ENCODE measurements at regions not wholly inside any gene's neighbourhood (a gene's known extent, or its start where the extent isn't known, plus 50 kb on each side); places are given as distances from the start of the nearest gene placed in this dataset.

DNA sequence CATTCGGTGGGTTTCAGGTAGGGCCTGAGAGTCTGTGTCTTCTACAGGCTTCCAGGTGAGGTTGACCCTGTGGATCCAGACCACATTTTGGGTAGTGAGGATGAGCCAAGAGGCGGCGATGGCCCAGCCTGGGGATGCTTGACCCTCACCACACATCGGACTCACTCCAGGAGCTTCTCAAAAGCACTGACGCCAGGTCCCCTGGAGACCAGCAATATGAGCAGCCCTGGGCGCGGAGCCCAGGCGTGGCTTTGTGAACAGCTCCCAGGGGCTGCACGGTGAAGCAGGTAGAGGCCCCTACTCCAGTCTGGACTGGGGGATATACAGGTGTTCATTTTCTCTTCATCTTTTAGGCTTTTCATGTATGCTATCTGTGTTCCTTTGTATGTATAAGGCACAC, 139.7 kb upstream of the PCBD1 start:
- DNase-seq: no peak

- no peak for DNase-seq
Measured at GRCh38 chr10:71029411-71029892, 141.1 kb upstream of the PCBD1 start.

DNA sequence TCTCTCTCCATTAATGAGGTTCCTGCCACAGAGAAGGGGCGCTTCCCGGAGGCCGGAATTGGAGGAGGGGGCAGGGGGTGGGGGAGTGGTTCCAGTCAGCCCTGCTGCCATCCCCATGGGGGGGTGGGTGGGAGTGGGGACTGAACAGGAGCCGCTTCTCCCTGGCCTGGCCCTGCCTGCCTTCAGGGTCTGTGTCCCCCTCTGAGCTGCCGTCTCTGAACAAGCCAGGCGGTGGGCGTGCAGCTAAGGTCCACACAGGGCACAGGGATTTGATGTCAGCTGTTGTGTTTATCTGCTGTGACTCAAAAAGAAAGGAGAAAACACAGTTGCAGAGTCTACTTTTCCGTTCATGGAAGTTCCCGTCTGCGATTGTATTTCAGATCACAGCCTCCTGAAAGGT, 141.5 kb upstream of the PCBD1 start:
- no peak for DNase-seq

GRCh38 chr10:71031026-71031425, 142.7 kb upstream of the PCBD1 start:
- no peak for DNase-seq

- no peak for DNase-seq
Measured at GRCh38 chr10:71031603-71032002, 143.2 kb upstream of the PCBD1 start.

DNA sequence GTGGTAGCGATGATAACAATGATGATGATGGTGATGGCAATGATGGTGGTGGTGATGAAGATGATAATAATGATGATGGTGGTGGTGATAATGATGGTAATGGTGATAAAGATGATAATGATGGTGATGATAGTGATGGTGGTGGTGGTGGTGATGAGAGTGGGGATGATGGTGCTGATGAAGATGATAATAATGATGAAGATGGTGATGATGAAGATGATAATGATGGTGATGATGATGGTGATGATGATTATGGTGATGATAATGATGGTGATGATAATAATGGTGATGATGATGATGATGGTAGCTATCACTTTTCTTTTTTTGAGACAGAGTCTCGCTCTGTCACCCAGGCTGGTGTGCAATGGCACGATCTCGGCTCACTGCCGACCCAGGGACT, 144.5 kb upstream of the PCBD1 start:
- no peak for DNase-seq

- DNase-seq: no peak
Measured at GRCh38 chr10:71033396-71033980, 145.1 kb upstream of the PCBD1 start.

GRCh38 chr10:71035511-71036296, 147.3 kb upstream of the PCBD1 start:
- DNase-seq: no peak

DNA sequence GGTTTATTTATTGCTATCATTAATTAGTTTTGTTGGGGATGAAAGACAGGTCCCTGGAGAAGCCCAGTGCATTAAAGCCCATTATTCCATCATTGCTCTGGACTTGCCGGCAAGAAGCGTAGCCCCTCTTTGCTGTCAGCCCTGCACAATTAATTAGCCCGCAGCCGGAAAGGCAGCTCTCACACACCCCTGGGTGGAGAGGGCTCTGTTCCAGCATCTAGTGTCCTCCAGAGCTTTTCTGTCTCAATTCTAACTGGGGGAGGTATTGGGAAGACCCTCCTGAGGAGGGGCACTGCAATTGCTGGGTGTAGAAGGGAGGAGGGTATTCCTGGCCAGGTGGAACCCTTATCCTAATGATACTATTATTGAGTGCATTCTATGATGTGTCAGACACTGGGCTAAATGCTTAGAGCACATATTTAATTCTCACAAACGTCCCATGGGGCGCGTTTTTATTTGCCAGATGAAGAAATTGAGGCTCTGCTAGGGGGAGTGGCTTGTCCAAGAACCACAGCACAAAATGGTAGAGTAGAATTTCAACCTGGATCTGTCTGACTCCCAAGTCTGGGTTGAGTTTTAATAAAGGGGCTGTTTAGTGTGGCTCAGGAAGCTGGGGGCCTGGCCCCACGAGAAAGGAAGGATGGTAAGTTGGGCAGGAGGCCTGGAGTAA, 148.1 kb upstream of the PCBD1 start:
- no peak for DNase-seq

DNA sequence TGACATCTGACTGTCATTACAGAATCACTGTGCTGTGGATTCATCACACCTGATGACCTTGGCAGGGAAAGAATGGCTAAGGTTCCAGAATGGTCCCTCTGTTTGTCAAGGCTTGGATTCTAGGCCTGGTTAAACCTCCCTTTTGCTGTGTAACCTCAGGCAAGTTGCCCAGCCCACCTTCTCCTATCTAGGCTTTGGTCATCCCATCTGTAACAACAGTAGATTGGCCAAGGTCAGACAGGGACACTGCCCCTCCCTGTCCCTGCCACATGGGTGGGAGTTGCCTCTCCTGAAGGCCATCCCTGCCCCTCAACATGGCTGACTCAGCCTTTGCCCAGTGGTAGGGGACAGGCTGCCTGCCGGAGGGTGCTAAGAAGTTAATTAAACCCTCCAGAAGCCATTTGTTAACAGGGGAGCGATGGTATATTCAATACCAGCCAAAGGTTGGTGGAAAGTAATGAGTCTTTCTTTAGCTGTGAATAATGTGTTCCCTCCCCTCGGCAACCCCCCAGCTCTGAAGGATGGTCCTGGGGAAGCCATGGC, 149.8 kb upstream of the PCBD1 start:
- no peak for DNase-seq

GRCh38 chr10:71038921-71039320, 150.6 kb upstream of the PCBD1 start:
- DNase-seq: no peak

DNA sequence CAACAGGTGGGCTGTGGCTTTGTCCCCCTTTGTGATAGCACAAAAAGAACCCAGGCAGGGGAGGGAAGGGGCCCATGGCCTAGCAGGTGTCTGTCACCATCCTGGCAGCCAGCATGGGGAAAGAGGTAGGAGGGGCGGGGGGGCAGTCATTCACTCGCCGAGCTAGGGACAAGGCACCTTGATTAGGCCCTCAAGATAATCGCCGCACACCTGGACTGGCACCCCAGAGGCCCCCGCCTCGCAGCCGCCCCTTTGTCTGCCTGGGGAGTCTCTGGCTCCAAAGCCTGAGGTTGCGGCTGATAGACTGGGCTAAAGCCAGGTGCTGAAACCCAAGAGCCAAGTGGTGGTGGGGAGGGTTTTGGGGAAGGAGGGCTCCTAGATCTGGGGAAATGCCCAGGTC, 151.2 kb upstream of the PCBD1 start:
- DNase-seq: no peak

GRCh38 chr10:71040343-71040742, 152.0 kb upstream of the PCBD1 start:
- DNase-seq: no peak

DNA sequence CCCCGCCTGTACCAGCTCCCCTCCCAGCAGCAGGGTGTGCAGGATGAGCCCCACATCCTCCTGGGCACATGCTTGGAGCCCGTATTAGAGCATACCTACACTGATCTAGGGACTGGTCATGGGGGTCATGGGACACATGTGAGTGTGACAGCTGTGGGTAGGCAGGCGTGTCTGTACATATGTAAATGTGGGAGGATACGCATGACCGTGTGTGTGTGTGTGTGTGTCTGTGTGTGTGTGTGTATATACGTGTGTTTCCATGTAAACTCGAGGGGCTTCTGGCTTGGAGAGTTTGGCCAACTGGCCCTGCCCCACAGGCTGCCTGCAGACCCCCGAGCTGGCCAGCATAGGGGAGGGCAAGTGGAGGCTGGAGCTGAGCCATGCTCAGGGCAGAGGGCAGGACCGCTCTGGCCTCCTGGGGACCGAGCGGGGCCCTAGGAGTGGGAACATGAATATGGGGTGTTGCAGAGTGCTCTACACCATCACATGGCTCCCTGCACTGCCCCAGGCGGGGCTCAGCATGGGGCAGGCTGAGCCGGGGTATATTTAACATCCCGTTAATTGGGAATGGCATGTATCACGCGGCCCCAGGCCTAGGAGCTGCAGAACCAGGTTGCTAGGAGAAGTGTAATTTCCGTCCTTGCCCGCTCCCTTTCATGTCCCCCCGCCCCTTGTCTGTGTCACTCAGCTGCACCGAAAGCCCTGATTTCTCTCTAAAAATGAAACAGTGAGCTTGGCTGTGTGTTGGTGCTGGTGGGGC, 152.7 kb upstream of the PCBD1 start:
- no peak for DNase-seq

DNA sequence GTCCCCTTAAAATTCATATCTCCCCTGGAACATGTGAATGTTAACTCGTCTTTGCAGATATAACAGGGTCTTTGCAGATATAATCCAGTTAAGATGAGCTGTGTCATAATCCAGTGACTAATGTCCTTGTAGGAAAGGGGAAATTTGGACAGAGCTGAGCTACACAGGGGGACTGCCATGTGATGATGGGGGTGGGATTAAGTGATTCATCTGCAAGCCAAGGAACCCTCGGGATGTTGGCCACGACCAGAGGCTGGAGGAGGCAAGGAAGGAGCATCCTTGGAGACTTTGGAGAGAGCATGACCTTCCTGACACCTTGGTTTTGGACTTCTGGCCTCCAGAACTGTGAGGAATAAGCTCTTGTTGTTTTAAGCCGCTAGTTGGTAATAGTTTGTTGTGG, 153.9 kb upstream of the PCBD1 start:
- no peak for DNase-seq

GRCh38 chr10:71042699-71043098, 154.3 kb upstream of the PCBD1 start:
- no peak for DNase-seq

DNA sequence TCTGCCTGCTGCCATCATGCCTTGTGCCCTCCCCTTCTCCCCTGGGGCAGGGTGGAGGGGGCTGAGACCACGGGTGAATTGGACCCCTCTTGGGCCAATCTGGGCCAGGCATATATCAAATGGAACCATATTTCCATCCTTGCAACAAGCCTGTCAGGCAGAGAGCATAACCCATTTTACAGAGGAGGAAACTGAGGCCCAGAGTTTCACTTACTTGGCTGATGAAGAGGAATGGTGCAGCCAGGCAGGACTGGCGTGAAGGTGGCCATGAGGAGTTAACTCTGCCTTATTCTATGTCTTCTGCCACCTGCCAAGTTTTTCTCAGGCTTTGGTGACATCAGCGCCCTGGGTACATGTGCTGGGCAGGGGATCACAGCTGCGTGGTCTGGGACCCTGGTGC, 155.5 kb upstream of the PCBD1 start:
- no peak for DNase-seq

- DNase-seq: no peak
Measured at GRCh38 chr10:71044720-71045119, 156.4 kb upstream of the PCBD1 start.

DNA sequence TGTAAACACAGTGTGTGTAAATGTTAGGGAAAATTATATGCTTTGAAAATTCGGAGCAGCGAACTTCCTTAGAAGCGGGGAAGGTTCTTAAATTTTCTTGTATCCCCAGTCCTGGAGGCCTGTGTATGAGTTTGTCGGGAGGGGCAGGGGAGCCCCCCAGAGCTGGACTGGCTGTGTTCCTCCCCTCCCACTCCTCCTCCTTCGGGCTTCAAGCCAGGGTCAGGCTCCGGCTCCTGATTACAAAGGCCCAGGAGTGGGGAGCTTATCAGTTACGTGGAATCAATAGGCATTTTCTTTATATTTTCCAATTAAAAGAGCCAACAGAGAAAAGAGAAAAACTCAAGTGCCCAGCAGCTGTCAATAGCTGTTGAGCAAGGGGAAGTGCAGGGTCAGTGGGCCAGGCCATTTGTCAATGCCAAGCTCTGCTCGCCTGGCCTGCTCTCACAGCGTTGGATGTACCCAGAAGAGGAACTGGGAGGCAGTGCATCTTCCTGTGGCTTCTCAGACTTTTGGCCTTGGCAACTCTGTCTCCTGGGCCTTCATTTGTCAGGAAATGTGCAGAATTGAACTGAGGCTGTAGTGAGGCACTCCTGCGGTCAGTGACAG, 156.9 kb upstream of the PCBD1 start:
- peak; percentile 16 for DNase-seq

GRCh38 chr10:71045936-71046335, 157.6 kb upstream of the PCBD1 start:
- DNase-seq: no peak

DNA sequence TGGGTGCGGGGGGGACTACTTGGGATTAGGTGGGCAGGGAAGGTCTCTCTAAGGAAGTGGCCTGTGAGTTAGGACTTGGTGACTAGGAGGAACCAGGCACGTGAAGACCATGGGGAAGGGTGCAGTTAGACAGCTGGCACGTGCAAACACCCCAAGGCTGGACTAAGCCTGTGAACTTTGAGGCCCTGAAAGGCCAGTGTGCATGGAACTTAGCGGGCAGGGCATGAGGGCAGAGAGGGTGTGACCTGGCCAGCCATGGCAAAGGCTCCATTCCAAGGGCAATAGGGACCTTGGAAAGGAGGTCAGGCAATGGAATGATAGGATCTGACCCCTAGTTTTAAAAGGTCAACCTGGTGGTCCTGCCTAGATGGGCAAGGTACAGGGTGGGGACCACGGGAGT, 158.4 kb upstream of the PCBD1 start:
- DNase-seq: no peak

GRCh38 chr10:71048971-71049615, 160.7 kb upstream of the PCBD1 start:
- no peak for DNase-seq

All from NCI-H510A treated with DMSO at 0.1 percent for 48 hours (cell line).